NB4 (cell line): ENCODE measurements at regions not wholly inside any gene's neighbourhood (a gene's known extent, or its start where the extent isn't known, plus 50 kb on each side); places are given as distances from the start of the nearest gene placed in this dataset.

Experiments
- MYC ChIP-seq: IDR thresholded peaks from 2 replicates; pipeline ENCODE4 v1.6.1; 2011; ENCODE audit warnings: low read depth, low read length
- POLR2A ChIP-seq: IDR thresholded peaks from 2 replicates; pipeline ENCODE4 v1.6.1; 2011; ENCODE audit warnings: mild to moderate bottlenecking; ENCODE audit not compliant: insufficient read length; ENCODE audit errors: extremely low read depth
- TF ChIP-seq, protein P1 (sequence below): IDR thresholded peaks from one replicate; pipeline ENCODE4 v1.5.1; 2012; ENCODE audit warnings: low read depth, low read length
- TF ChIP-seq, protein P2 (sequence below): IDR thresholded peaks from 2 replicates; pipeline ENCODE4 v1.6.1; 2011; ENCODE audit warnings: low read depth, low read length

DNA sequence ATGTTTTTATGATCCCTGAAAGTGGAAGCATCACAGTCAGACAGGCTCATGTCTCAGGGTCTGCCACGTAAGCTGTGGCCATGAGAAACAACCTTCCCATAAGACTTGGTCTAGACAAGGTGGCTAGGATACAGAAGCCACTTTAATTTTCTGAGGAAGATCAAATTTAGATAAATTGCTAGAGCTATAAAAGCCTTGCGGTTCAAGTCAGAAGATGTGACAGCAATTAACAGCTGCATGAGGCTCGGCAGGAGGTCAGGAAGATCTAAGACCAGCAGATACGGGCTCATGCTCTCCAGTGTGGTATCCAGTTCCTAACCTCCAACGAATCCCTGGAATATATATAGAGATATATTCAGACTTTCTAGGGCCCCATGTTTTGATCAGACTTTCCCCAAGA lies 577.1 kb downstream of the PLPP3 start:
- TF ChIP-seq, protein P1, sequence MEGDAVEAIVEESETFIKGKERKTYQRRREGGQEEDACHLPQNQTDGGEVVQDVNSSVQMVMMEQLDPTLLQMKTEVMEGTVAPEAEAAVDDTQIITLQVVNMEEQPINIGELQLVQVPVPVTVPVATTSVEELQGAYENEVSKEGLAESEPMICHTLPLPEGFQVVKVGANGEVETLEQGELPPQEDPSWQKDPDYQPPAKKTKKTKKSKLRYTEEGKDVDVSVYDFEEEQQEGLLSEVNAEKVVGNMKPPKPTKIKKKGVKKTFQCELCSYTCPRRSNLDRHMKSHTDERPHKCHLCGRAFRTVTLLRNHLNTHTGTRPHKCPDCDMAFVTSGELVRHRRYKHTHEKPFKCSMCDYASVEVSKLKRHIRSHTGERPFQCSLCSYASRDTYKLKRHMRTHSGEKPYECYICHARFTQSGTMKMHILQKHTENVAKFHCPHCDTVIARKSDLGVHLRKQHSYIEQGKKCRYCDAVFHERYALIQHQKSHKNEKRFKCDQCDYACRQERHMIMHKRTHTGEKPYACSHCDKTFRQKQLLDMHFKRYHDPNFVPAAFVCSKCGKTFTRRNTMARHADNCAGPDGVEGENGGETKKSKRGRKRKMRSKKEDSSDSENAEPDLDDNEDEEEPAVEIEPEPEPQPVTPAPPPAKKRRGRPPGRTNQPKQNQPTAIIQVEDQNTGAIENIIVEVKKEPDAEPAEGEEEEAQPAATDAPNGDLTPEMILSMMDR = no peak
- TF ChIP-seq POLR2A (no peak), MYC (no peak)
- TF ChIP-seq, protein P2, sequence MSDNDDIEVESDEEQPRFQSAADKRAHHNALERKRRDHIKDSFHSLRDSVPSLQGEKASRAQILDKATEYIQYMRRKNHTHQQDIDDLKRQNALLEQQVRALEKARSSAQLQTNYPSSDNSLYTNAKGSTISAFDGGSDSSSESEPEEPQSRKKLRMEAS = no peak
